GM21825 (cell line): ENCODE measurements at regions not wholly inside any gene's neighbourhood (a gene's known extent, or its start where the extent isn't known, plus 50 kb on each side); places are given as distances from the start of the nearest gene placed in this dataset.
"Not testable (repeated sequence)": the region's sequence is repeated elsewhere in the genome, so short reads cannot be mapped to it uniquely, and the experiment has no call there.

ENCODE experiments used
- ATAC-seq: cut with Tn5 transposase; IDR thresholded peaks from one replicate; pipeline ENCODE4 v1.9.1; 2021; ENCODE audit warnings: mild to moderate bottlenecking, moderate library complexity; ENCODE audit not compliant: unreplicated experiment

- ATAC-seq, result no peak
Measured at GRCh38 chr2:65589667-65590066, 157.3 kb upstream of the SPRED2 start.

- no peak for ATAC-seq
Measured at GRCh38 chr2:65587779-65588178, 155.4 kb upstream of the SPRED2 start.

- ATAC-seq, result no peak
Measured at GRCh38 chr2:65586516-65586915, 154.1 kb upstream of the SPRED2 start.

GRCh38 chr2:65583061-65583460 is 150.7 kb upstream of the SPRED2 start:
- ATAC-seq, result no peak

GRCh38 chr2:65582364-65582763 is 150.0 kb upstream of the SPRED2 start:
- no peak for ATAC-seq

- no peak for ATAC-seq
Measured at GRCh38 chr2:65580824-65581223, 148.4 kb upstream of the SPRED2 start.

- ATAC-seq, result no peak
Measured at GRCh38 chr2:65579506-65580235, 147.3 kb upstream of the SPRED2 start.

- ATAC-seq, result no peak
Measured at GRCh38 chr2:65577654-65578053, 145.3 kb upstream of the SPRED2 start.

GRCh38 chr2:65576861-65577601 is 144.6 kb upstream of the SPRED2 start:
- no peak for ATAC-seq

- ATAC-seq, result no peak
Measured at GRCh38 chr2:65576278-65576677, 143.9 kb upstream of the SPRED2 start.

GRCh38 chr2:65574993-65575392 is 142.6 kb upstream of the SPRED2 start:
- no peak for ATAC-seq

GRCh38 chr2:65568656-65569440 is 136.4 kb upstream of the SPRED2 start:
- ATAC-seq, result not testable (repeated sequence)

- no peak for ATAC-seq
Measured at GRCh38 chr2:65566617-65567016, 134.2 kb upstream of the SPRED2 start.

- ATAC-seq, result no peak
Measured at GRCh38 chr2:65565681-65566080, 133.3 kb upstream of the SPRED2 start.

- ATAC-seq, result no peak
Measured at GRCh38 chr2:65564299-65564698, 131.9 kb upstream of the SPRED2 start.

- no peak for ATAC-seq
Measured at GRCh38 chr2:65562890-65563289, 130.5 kb upstream of the SPRED2 start.

- no peak for ATAC-seq
Measured at GRCh38 chr2:65558743-65559142, 126.3 kb upstream of the SPRED2 start.

GRCh38 chr2:65557616-65558573 is 125.5 kb upstream of the SPRED2 start:
- no peak for ATAC-seq

GRCh38 chr2:65554765-65555591 is 122.6 kb upstream of the SPRED2 start:
- peak; percentile 68 for ATAC-seq
